ENCODE measurements at regions not wholly inside any gene's neighbourhood (a gene's known extent, or its start where the extent isn't known, plus 50 kb on each side); places are given as distances from the start of the nearest gene placed in this dataset.
"Not testable (repeated sequence)": the region's sequence is repeated elsewhere in the genome, so short reads cannot be mapped to it uniquely, and the experiment has no call there.

DNA sequence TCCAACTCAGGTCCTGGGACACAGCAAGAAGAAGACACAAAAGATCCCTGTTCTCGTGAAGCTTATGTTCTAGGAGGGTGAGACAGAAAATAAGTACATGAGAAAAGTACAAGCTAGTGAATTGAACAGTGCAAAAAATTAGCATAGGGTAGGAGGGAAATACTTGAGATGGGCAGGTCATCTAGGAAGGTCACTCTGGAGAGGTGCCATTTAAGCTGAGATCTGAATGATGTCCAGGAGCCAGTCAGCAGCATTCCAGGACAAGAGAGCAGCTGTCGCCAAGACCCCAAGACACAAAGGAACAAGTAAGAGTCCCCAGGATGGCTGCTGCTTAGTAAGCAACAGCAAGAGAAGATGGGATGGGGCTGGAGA, 379.4 kb downstream of the ANAPC1 start:
- TF ChIP-seq, protein P1, sequence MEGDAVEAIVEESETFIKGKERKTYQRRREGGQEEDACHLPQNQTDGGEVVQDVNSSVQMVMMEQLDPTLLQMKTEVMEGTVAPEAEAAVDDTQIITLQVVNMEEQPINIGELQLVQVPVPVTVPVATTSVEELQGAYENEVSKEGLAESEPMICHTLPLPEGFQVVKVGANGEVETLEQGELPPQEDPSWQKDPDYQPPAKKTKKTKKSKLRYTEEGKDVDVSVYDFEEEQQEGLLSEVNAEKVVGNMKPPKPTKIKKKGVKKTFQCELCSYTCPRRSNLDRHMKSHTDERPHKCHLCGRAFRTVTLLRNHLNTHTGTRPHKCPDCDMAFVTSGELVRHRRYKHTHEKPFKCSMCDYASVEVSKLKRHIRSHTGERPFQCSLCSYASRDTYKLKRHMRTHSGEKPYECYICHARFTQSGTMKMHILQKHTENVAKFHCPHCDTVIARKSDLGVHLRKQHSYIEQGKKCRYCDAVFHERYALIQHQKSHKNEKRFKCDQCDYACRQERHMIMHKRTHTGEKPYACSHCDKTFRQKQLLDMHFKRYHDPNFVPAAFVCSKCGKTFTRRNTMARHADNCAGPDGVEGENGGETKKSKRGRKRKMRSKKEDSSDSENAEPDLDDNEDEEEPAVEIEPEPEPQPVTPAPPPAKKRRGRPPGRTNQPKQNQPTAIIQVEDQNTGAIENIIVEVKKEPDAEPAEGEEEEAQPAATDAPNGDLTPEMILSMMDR (conservative IDR thresholded peaks at IDR 0.05; ENCODE audit: low read depth, low read length): not testable (repeated sequence)
- TF ChIP-seq EZH2 (IDR thresholded peaks at IDR 0.05; ENCODE audit: low read length, unreplicated experiment); EZH2phosphoT487 (IDR thresholded peaks at IDR 0.05; ENCODE audit: borderline replicate concordance, low read length): not testable (repeated sequence)

Data from PC-3 (cell line).